Renal pelvis (tissue), 1 donor: ENCODE measurements at regions not wholly inside any gene's neighbourhood (a gene's known extent, or its start where the extent isn't known, plus 50 kb on each side); places are given as distances from the start of the nearest gene placed in this dataset.
A peak's percentile ranks its signal among the peaks of the same experiment; 100 is the strongest.
"Not testable (repeated sequence)": the region's sequence is repeated elsewhere in the genome, so short reads cannot be mapped to it uniquely, and the experiment has no call there.

ENCODE experiments used
- DNase-seq: peaks from one replicate; pipeline ENCODE4 v3.0.0-alpha.2; 2013

DNA sequence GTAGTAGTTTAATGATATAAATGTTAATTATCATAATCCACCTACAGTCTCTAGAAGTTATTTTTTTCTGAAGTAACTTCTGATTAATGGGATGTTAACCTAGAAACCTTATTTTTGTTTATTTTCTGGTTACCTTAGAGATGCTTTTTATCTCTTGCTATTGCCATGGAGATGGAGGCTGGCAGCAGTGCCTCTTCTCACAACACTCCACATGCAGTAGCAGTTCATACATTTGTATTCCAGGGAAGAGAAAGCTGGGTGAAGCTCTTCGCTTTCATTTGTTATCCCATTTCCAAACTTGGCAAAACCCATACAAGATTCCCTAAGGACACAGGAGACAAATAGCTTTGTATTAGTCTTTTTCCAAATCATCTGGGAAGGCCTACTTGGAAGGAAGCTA, 1794.1 kb upstream of the LRRTM1 start:
- DNase-seq = no peak

DNA sequence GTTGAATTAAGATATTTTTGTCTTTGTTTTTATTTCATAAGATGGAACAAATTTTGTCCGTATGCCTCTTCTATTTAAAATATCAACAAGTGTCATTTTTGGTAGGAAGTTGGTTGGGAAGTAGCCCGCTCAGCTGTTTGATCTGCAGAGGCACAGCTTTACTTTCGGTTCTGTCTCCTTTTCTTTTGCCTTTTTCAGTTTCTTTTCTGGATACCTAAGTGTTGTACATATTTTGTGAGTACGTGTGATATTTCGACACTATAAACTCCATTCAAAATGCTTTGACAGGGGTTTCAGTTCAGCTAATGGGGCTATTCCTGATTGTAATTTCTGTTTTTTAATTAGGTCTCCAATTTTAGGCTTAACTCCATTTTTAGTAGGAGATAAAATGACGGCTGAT, 1785.0 kb upstream of the LRRTM1 start:
- DNase-seq = no peak

DNA sequence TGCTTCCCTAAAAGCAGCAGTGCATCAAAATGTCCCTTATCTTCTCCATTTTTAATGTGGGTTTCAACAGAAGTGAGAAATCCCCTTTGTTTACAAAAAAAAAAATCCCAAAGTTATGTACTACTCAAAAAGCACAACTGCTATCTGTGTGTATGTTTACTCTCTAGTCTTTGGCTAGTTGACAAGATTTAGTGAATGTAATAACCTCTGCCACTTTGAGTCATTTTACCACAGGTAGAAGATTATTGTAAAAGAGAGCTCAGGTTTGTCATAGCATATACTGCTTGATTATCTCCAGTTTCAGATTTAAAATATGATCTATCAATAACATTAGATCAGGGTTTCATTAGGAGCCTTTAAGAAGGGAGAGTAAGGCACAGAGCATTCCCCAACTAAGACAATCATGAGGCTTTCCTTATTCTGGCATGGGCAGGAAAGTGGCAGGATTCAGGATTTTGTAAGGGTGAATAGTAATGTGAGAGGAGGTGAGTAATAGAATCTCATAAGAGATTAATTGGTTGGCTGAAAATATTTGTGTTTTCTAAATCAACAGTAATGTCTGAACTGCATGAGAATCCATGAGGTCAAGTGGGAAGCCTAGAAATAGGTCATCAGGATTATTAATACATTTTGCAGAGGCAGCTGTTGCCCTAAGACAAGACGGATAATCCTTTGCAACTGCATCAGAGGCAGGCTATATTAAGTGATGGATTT, 1780.3 kb upstream of the LRRTM1 start:
- DNase-seq = no peak

DNA sequence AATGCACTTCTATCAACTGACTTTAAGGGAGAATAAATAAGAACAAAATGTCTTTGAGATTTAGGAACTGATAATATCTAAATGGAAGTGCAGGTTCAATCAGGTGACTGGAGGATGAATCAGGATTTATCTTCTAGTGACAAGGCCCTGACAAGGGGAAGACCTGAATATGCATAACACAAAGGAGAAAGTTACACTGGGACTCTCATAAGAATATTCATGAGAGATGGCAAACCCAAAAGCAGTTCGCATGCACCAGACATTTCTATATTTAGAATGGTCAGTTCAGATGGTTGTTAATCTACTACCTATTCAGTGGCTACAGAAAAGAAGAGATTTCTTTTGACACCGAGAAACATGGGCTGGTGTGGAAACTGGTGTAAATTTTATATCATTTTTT, 1771.3 kb upstream of the LRRTM1 start:
- no peak for DNase-seq

DNA sequence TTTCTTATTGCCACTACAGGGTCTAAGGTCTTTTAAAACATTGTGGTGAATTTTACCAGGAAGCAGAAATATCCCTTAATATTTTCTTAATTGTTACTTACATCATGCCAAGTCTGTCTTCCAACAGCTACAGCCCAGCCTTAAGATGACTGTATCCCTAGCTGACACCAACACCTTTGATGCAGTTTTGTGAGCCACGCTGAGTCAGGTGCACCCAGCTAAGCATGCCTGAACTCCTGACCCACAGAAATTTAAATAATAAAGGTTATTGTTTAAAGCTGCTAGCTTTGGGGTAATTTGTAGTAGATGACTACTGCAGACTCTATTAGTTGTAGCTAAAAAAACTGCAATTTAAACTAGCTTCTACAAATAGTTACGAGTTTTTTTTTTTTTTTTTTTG, 1757.9 kb upstream of the LRRTM1 start:
- DNase-seq = no peak

DNA sequence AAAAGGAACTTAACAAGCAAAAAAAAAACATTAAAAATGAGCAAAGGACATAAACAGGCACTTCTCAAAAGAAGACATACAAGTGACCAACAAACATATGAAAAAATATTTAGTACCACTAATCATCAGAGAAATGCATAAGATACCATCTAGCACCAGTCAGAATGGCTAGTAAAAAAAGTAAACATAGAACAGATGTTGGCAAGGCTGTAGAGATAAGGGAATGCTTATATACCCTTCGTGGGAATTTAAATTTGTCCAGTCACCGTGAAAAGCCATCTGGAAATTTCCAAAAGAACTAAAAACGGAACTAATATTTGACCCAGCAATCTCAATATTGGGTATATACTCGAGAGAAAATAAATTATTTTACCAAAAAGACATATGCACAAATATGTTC, 1751.3 kb upstream of the LRRTM1 start:
- no peak for DNase-seq

DNA sequence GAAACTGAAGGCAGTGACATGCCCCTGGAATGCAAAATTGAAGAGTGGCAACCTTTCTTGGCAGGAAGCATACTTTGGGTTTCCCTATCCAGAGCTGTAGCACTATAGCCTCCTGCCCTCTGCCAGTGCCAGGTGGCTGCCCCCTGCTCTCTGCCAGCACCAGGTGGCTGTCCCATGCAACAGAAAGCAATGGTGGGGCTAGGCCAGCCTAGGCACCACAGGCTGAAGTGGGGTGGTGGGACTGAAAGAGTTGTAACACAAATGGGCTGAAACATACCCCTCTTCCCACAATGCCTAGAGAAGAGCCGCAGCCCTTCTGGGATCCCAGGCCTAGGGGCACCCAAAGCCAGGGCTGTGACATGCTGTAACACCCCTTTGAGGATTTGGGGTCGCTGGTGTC, 1739.3 kb upstream of the LRRTM1 start:
- no peak for DNase-seq

DNA sequence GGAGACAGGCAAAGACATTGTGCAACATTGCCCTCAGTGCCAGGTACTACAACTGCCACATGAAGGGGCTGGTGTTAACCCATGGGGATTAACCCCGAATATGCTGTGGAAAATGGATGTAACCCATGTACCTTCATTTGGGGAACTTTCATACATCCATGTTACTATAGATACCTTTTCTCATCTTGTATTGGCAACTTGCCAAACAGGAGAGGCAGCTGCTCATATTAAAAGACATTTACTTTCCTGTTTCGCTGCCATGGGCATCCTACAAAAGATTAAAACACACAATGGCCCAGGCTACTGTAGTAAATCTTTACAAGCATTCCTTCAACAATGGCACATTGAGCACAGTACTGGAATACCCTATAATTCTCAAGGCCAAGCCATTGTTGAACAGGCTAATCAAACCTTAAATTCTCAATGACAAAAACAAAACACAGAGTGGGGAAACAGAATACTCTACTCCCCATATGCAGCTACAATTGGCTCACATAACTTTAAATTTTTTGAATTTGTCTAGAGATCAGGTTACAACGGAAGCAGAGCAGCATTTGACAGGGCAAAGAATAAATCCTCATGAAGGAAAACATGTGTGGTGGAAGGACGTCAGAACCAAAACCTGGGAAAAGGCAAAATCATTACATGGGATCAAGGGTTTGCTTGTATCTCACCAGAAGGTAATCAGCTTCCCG, 1723.5 kb upstream of the LRRTM1 start:
- DNase-seq = peak; percentile 36

DNA sequence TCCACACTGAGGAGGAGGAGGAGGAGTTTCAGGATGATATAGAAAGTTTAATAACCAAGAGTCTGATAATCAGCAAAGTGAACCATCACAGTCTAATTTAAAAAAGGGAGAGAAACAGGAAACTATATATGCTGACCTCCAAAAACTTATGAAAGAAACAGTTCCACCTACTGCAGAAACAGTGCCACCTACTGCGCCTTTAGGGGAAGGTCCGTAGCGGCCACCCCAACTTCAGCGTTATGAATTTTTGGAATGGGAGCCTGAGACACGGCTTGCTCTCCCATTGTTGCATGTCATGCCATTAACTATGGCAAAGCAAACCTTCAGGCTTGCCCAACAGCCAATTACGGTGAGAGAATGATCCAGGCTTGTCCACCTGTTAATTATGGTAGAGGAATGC, 1719.2 kb upstream of the LRRTM1 start:
- DNase-seq = no peak

DNA sequence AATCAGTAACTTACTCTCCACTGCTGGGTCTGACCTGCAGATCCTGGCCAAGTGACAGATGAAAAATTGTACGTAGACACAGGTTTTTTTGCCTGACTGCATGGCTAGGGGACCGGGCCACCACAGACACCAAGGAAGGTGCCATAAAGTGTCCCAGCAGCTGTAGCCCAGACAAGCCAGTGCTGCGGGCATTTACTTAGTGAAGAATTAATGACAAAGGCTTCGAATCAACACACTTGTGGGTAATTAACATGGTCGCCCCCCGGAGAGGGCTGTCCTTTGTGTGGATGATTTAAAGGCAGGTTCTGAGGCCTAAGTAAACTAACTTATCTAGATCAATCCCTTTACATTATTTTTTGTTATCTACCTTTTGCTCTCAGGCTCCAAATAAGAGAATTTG, 1709.1 kb upstream of the LRRTM1 start:
- DNase-seq = no peak

DNA sequence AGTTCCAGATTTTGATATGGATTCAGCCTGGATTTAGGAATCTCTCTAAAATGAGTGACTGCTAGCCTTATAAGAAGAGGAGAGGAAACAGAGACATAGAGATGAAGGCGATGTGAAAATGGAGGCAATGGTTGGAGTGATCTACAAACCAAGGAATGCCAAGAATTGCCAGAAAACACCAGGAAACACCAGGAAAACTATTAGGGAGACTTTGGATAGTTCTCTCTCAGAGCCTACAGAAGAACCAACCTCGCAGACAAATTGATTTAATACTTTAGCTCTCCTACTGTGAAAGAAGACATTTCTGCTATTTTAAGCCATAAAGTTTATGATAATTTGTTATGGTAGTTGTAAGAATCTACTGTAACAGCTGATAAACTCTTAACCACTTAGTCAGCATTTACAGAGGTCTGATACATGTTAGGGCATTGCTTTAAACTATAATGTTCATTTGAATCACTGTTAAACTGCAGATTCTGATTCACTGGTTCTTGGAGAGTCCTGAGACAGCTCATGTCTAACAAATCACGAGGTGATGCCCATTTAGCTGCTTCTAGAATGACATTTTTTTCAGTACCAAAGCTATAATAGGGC, 1702.6 kb upstream of the LRRTM1 start:
- DNase-seq = no peak

DNA sequence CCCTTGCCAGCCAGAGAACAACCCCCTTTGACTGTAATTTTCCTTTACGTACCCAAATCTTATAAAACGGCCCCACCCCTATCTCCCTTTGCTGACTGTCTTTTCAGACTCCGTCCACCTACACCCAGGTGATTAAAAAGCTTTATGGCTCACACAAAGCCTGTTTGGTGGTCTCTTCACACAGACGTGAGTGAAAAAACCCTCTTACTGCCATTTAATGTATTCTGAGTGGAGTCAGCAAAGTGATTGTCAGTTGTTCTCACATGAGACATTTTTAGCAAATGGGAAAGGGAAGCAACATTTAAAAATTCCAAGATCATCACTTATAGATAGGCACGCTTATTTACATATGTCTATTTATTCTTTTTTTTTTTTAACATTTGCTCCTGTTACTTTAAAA, 1701.3 kb upstream of the LRRTM1 start:
- DNase-seq = not testable (repeated sequence)

DNA sequence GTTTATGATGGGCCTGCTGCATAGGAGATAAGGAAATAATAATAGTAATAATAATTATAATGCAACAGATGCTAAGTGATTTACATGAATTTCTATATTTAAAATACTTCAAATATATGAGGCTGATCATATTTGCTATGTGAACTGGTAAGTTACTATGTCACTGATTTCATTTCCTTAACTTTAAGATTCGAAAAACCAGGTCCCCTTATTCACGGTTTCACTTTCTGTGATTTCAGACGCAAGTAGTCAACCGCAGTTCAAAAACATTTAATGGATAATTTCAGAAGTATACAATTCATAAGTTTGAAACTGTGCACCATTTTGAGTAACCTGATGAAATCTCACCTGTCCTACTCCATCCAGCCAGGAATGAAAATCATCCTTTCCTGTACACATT, 1697.1 kb upstream of the LRRTM1 start:
- no peak for DNase-seq

DNA sequence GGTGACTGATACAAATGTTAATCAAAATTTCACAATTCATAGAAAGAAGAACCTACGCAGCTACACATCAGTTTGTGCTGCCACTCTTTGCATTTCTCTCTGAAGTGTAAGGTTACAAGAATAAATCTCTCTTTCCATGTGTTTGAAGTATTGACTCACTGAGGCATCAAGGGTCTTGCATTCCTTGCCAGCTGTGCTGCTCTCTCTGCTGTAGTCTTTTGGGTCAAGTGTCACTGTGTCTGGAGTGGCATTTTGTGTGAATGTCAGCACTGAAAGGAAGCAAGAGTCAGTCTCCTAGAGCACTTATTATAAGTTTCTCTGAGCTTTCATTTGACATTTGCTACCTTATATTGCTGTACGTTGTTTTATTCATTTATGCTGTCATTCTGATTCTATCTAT, 1696.1 kb upstream of the LRRTM1 start:
- DNase-seq = peak; percentile 21

DNA sequence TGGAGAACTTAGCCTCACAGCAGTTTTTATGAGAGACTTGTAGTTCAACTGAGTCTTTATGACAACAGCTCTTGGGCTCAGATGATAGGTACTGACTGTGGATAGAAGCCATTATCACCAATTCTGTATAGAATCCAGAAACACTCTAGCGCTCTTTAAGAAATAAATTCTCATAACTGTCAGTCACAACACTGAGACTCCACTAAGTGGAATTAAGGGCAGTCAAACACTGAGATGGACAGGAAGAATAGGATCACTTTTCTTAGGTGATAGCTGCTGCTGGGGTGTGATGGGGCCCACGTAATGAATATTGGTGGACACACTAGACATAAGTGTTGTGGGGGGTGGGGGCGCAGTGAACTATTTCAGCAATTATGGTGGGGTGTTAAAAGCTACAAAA, 1691.8 kb upstream of the LRRTM1 start:
- DNase-seq = no peak

DNA sequence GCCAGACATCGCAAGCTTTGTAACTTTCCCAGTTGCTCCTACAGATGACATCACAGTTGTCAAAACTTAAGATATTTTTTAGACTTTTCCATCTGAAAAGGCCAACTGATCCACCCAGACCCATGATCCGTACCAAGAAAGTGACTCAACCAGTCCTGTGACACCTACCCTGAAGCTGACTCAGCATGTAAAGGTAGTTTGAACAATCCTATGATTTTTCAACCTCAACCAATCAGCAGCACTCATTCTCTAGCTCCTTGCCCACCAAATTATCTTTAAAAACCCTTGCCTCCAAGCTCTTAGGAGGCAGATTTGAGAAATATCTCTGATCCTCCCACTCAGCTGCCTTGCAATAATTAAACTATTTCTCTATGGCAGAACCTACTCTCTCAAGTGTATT, 1686.7 kb upstream of the LRRTM1 start:
- no peak for DNase-seq

DNA sequence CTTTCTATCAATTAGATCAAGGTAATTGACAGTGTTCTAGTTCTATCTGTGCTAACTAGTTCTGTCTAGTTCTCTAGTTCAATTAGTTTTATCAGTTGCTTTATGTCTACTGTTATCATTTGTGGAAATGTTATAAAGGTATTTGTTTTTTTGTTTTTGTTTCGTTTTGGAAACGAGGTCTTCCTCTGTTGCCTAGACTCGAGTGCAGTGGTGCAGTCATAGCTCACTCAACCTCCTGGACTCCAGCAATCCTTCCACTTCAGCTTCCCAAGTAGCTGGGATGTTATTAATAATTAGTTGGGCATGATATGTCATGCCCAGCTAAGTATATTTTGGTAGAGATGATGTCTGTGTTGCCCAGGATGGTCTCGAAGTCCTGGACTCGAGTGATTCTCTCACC, 1682.8 kb upstream of the LRRTM1 start:
- no peak for DNase-seq

DNA sequence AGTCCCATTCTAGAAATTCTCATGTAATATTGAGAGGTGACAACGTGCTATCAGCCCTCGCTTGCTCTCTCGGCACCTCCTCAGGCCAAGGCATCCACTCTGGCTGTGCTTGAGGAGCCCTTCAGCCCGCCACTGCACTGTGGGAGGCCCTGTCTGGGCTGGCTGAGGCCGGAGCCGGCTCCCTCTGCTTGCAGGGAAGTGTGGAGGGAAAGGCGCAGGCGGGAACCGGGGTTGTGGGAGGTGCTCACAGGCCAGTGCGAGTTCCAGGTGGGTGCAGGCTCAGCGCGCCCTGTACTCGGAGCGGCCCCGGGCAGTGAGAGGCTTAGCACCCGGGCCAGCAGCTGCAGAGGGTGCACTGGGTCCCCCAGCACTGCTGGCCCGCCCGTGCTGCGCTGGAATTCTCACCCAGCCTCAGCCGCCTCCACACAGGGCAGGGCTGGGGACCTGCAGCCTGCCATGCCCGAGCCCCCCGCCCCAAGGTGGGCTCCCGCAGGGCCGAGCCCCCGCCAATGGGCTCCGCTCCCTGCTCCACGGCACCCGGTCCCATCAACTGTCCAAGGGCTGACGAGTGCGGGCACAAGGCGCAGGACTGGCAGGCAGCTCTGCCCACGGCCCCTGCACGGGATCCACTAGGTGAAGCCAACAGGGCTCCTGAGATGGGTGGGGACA, 1680.6 kb upstream of the LRRTM1 start:
- DNase-seq = no peak

DNA sequence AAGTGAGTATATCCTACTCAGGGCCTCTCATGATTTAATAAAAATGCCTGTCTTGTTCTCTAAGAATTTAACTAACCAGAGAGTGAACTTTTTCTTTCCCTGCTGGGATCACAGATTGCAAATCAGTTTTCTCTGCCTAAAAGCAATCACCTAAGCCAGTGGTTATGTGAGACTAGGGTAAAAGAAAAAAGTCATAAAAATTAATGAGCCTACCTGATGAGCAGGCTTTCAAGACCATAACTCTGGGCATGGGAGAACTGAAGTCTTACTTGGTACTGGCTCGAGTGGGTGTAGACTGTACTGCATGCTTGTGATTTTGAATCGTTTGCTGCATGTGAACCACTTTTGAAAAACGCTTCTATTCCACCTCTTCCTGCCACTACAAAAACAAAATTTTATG, 1677.0 kb upstream of the LRRTM1 start:
- peak; percentile 82 for DNase-seq

DNA sequence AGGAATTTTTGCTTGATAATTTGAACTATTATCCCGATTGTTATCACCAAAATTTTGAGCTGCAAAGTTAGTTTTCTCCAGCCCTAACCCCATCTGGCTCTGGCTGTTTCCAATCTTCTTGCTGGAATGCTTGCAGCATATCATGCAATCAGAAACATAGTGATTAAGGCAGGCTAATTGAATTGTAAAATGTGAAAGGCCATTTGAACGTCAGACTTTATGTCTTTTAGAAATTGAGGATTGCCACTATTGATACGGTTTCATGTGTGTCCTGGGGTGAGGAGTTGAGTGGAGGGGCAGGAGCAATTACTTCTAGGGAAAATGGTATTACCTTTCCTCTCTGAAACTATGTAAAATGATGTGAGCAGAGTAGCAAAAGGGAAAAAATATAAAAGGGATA, 1674.5 kb upstream of the LRRTM1 start:
- no peak for DNase-seq

DNA sequence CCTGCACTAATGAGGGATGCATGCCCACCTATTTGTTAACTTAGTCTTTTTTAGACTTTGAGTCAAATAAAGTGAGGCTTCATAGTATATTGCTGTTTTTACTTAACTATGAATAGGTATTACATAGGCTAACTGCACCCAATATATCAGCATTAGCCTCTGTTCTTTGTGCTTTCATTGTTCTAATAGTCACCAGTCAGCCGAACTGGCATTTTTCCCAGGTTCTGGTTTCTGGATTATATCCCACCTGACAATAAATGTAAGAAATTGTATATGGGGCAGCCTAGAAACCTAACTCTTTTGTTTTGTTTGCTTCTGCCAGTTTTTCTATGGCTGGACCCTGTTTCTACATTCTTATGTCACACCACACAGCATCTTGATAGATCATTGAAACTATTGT, 1672.4 kb upstream of the LRRTM1 start:
- no peak for DNase-seq

DNA sequence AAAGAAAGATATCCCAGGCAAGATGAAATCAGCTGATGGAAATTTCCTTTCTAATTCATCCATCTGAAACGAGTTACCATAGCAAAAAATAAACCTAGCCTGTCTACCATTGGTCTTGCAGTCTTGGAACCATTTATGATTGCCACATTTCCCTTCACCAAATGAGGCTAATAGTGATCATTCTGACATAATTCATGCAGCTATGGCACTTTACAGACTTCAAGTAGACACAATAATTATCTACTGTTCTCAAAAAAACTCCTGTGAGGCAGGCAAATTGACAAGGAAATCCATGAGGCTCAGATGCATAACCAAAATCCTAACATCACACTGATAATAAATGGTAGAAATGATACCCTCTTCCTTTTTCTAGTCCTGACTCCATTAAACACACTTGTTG, 1669.7 kb upstream of the LRRTM1 start:
- no peak for DNase-seq

DNA sequence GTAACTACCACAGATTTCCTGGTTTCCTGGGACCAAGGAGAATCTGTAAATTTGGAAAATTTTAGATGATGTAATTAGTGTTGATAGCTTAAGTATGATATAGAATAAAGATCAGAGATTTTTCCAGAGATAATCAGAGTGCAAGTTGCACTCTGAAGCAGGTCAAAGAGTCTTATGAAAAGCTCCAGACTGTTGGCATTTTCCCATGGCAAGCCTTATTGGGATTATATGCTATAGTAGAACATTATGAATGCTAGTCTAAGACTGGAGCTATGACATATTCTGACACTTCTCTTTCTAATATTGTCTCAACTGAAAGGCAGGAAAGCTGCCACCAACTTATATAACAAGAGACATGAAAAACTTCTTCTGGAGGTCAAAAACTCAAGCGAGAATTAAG, 1638.3 kb upstream of the LRRTM1 start:
- no peak for DNase-seq
